ENCODE measurements at regions not wholly inside any gene's neighbourhood (a gene's known extent, or its start where the extent isn't known, plus 50 kb on each side); places are given as distances from the start of the nearest gene placed in this dataset.

- no peak for TF ChIP-seq EZH2phosphoT487 (IDR thresholded peaks at IDR 0.05; ENCODE audit: borderline replicate concordance, low read length)
- TF ChIP-seq CTCF (IDR thresholded peaks at IDR 0.05; ENCODE audit: low read depth, low read length, poor library complexity, severe bottlenecking): no peak
Observed at GRCh38 chr5:18027241-18027867, 393.1 kb downstream of the TAF11L14 start.
